Omental fat pad (tissue), 3 donors: ENCODE measurements at regions not wholly inside any gene's neighbourhood (a gene's known extent, or its start where the extent isn't known, plus 50 kb on each side); places are given as distances from the start of the nearest gene placed in this dataset.

Experiments used
- ATAC-seq: fragments of 150-250 bp; one replicate; pipeline ENCODE4 v1.9.1; 2016; ENCODE audit warnings: mild to moderate bottlenecking, moderate library complexity; ENCODE audit not compliant: low FRiP score
- DNase-seq: peaks from one replicate; pipeline ENCODE4 v3.0.0-alpha.2; 2019; ENCODE audit warnings: low spot score
- CTCF ChIP-seq, 3 donors: fragments of 450-650 bp; IDR thresholded peaks; one replicate each; pipeline ENCODE4 v1.5.1; 2016 to 2017; ENCODE audit warnings: antibody characterized with exemption in 3 of 3, mild to moderate bottlenecking in 3 of 3, moderate library complexity in 2 of 3

GRCh38 chr7:52071744-52072143 is 755.1 kb upstream of the COBL start:
- no peak for ATAC-seq
- DNase-seq, result no peak
- no peak for TF ChIP-seq CTCF (IDR thresholded peaks at IDR 0.05)

GRCh38 chr7:52064493-52064892 is 747.9 kb upstream of the COBL start:
- DNase-seq, result no peak
- TF ChIP-seq CTCF (IDR thresholded peaks at IDR 0.05), result no peak
- no peak for ATAC-seq

- DNase-seq, result no peak
- no peak for ATAC-seq
- TF ChIP-seq CTCF (IDR thresholded peaks at IDR 0.05), result no peak
Measured at GRCh38 chr7:52061666-52062065, 745.1 kb upstream of the COBL start.

- DNase-seq (no peak), ATAC-seq (no peak)
- TF ChIP-seq CTCF (IDR thresholded peaks at IDR 0.05), result no peak
Measured at GRCh38 chr7:52053525-52053924, 736.9 kb upstream of the COBL start.

- DNase-seq (no peak), ATAC-seq (no peak)
- no peak for TF ChIP-seq CTCF (IDR thresholded peaks at IDR 0.05)
Measured at GRCh38 chr7:52030722-52031121, 714.1 kb upstream of the COBL start.

- TF ChIP-seq CTCF (IDR thresholded peaks at IDR 0.05), result no peak
- ATAC-seq (no peak), DNase-seq (no peak)
Measured at GRCh38 chr7:52026140-52026539, 709.5 kb upstream of the COBL start.

- ATAC-seq (no peak), DNase-seq (no peak)
- no peak for TF ChIP-seq CTCF (IDR thresholded peaks at IDR 0.05)
Measured at GRCh38 chr7:52021343-52021742, 704.7 kb upstream of the COBL start.
